ENCODE measurements at regions not wholly inside any gene's neighbourhood (a gene's known extent, or its start where the extent isn't known, plus 50 kb on each side); places are given as distances from the start of the nearest gene placed in this dataset.

DNA sequence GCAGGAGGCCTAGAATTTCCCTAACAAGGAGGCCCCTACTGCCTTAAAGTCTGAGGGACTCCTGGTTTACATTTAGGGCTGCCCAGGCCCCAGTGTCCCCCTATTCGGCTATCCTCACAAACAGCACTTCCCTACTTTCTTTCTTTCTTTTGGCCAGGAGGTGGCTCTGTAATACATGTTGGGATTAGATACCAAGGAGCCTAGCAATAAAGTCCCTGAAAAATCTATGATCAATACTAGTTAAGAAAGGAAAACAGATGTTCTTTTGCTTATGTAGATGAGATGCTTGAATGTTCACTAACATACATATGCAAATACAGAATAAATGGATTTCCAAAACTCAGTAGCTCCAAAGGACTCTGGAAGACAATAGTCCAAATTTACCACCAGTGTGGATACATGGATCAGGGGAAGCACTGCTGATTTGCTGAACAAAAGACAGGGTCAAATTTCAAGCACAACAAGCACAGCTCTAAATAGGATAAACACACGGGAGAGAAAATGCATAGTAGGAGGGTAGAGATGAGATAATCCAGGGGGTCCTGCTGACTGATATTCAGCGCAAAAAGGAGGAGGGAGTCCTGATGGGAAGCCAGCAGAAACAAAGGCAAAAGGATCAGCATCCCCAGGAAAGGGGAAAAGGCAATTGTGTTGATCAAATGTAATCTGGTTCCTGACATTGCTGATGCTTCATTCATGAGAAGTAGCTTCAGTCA is 240.0 kb downstream of the NUF2 start:
- no peak for TF ChIP-seq CTCF (IDR thresholded peaks at IDR 0.05; ENCODE audit: insufficient read depth, low read length)
- TF ChIP-seq SPI1 (IDR thresholded peaks at IDR 0.05; ENCODE audit: borderline replicate concordance, low read depth): peak; percentile 41; the same call in 1 of the 2 replicates
- no peak for TF ChIP-seq POLR2AphosphoS5 (IDR thresholded peaks at IDR 0.05; ENCODE audit: low read depth)
- TF ChIP-seq GABPA (IDR thresholded peaks at IDR 0.05; ENCODE audit: low read depth): no peak
- TF ChIP-seq, protein P1, sequence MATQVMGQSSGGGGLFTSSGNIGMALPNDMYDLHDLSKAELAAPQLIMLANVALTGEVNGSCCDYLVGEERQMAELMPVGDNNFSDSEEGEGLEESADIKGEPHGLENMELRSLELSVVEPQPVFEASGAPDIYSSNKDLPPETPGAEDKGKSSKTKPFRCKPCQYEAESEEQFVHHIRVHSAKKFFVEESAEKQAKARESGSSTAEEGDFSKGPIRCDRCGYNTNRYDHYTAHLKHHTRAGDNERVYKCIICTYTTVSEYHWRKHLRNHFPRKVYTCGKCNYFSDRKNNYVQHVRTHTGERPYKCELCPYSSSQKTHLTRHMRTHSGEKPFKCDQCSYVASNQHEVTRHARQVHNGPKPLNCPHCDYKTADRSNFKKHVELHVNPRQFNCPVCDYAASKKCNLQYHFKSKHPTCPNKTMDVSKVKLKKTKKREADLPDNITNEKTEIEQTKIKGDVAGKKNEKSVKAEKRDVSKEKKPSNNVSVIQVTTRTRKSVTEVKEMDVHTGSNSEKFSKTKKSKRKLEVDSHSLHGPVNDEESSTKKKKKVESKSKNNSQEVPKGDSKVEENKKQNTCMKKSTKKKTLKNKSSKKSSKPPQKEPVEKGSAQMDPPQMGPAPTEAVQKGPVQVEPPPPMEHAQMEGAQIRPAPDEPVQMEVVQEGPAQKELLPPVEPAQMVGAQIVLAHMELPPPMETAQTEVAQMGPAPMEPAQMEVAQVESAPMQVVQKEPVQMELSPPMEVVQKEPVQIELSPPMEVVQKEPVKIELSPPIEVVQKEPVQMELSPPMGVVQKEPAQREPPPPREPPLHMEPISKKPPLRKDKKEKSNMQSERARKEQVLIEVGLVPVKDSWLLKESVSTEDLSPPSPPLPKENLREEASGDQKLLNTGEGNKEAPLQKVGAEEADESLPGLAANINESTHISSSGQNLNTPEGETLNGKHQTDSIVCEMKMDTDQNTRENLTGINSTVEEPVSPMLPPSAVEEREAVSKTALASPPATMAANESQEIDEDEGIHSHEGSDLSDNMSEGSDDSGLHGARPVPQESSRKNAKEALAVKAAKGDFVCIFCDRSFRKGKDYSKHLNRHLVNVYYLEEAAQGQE (IDR thresholded peaks at IDR 0.05; ENCODE audit: insufficient replicate concordance, low read depth): no peak

All from HL-60 (cell line).